Cardiac muscle cell (in vitro differentiated cells and primary cell): ENCODE measurements at regions not wholly inside any gene's neighbourhood (a gene's known extent, or its start where the extent isn't known, plus 50 kb on each side); places are given as distances from the start of the nearest gene placed in this dataset.
A peak's percentile ranks its signal among the peaks of the same experiment; 100 is the strongest.

Source experiments
- DNase-seq, 2 donors: peaks; one replicate each; pipeline versions ENCODE4 v3.0.0 to v3.0.0-alpha.2; 2010 to 2017; ENCODE audit warnings: low read depth in 1 of 2, low spot score in 1 of 2
- H3K27ac ChIP-seq: fragments of 200-600 bp; sonication (generic); 2 replicates; pipeline ENCODE4 v1.5.1; 2016
- H3K27me3 ChIP-seq: fragments of 200-600 bp; sonication (generic); 2 replicates; pipeline ENCODE4 v1.6.0; 2016; ENCODE audit warnings: control low read depth
- H3K36me3 ChIP-seq: fragments of 200-600 bp; sonication (generic); 2 replicates; pipeline ENCODE4 v1.5.1; 2016; ENCODE audit warnings: control low read depth
- H3K4me1 ChIP-seq: fragments of 200-600 bp; sonication (generic); 2 replicates; pipeline ENCODE4 v1.8.1; 2017; ENCODE audit warnings: low read depth, mild to moderate bottlenecking, mixed run types
- H3K4me3 ChIP-seq: fragments of 200-600 bp; sonication (generic); 2 replicates; pipeline ENCODE4 v1.5.1; 2016; ENCODE audit warnings: mild to moderate bottlenecking
- H3K9me3 ChIP-seq: fragments of 200-600 bp; sonication (generic); 2 replicates; pipeline ENCODE4 v1.5.1; 2017; ENCODE audit warnings: low read depth, mild to moderate bottlenecking, control low read depth
- CTCF ChIP-seq: IDR thresholded peaks from 2 replicates; pipeline ENCODE4 v1.5.1; 2012; ENCODE audit warnings: low read depth, mild to moderate bottlenecking, low read length

- Histone ChIP-seq H3K4me1 (no peaks in the 10 kb centered on the region), H3K27me3 (no peaks in the 10 kb centered on the region), H3K4me3 (no peak overlapping the region), H3K27ac (no peak overlapping the region), H3K9me3 (no peaks in the 10 kb centered on the region), H3K36me3 (no peaks in the 10 kb centered on the region)
- no peak for TF ChIP-seq CTCF
- DNase-seq = peak in 1 of 2 donors; percentile 26
These were observed 130.6 kb upstream of the CDH19 start for GRCh38 chr18:66734451-66734850.

- no peak for TF ChIP-seq CTCF
- Histone ChIP-seq H3K4me1 (no peaks in the 10 kb centered on the region), H3K4me3 (no peak overlapping the region), H3K9me3 (no peaks in the 10 kb centered on the region), H3K36me3 (no peaks in the 10 kb centered on the region), H3K27me3 (no peaks in the 10 kb centered on the region), H3K27ac (no peak overlapping the region)
- DNase-seq = no peak
These were observed 128.0 kb upstream of the CDH19 start for GRCh38 chr18:66731890-66732289.

- peak in 1 of 2 donors; percentile 68 for DNase-seq
- Histone ChIP-seq H3K36me3 (no peaks in the 10 kb centered on the region), H3K9me3 (no peaks in the 10 kb centered on the region), H3K27me3 (no peaks in the 10 kb centered on the region), H3K4me3 (no peak overlapping the region), H3K4me1 (no peaks in the 10 kb centered on the region), H3K27ac (no peak overlapping the region)
- TF ChIP-seq CTCF = no peak
These were observed 125.8 kb upstream of the CDH19 start for GRCh38 chr18:66729442-66730239.

- TF ChIP-seq CTCF = no peak
- Histone ChIP-seq H3K27ac (no peak overlapping the region), H3K4me1 (no peaks in the 10 kb centered on the region), H3K36me3 (no peaks in the 10 kb centered on the region), H3K9me3 (no peaks in the 10 kb centered on the region), H3K4me3 (no peak overlapping the region), H3K27me3 (no peaks in the 10 kb centered on the region)
- no peak for DNase-seq
These were observed 125.1 kb upstream of the CDH19 start for GRCh38 chr18:66728951-66729350.

GRCh38 chr18:66727991-66728390 is 124.1 kb upstream of the CDH19 start:
- no peaks in the 10 kb centered on the region for H3K4me1 ChIP-seq
- H3K36me3 ChIP-seq = no peaks in the 10 kb centered on the region
- DNase-seq = peak in 1 of 2 donors; percentile 54
- no peaks in the 10 kb centered on the region for H3K9me3 ChIP-seq
- H3K4me3 ChIP-seq = no peak overlapping the region
- H3K27ac ChIP-seq = no peak overlapping the region
- H3K27me3 ChIP-seq = no peaks in the 10 kb centered on the region
- no peak for TF ChIP-seq CTCF
